GM21737 (cell line): ENCODE measurements at regions not wholly inside any gene's neighbourhood (a gene's known extent, or its start where the extent isn't known, plus 50 kb on each side); places are given as distances from the start of the nearest gene placed in this dataset.

Source experiments
- ATAC-seq: cut with Tn5 transposase; IDR thresholded peaks from one replicate; pipeline ENCODE4 v1.9.1; 2021; ENCODE audit warnings: mild to moderate bottlenecking, moderate library complexity; ENCODE audit not compliant: unreplicated experiment

- ATAC-seq: no peak
These were observed 329.3 kb upstream of the TNP1 start for GRCh38 chr2:217189131-217189530.

DNA sequence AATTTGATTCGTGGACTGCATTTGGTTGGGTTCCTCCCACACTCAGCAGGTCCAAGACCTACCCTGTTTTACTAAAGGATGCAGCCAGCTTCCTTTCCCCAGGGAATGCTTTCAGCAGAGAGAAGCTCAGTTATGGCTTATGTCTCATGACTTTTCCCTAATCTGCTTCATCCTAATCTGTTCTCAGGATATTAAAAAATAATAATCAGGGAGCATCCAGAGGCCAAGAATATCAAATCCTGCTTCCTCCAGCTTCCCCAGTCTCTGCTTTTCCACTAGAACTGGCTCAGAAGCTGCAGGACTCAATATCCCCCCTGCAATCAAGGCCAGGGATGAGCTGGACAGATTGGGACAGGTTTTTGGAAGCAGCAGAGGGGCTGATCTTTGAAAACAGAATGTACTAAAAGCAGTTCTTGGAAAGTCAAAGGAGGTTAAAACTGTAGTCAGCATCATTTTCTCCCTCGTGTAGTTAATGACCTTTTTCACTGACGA, 326.9 kb upstream of the TNP1 start:
- no peak for ATAC-seq

- no peak for ATAC-seq
These were observed 326.3 kb upstream of the TNP1 start for GRCh38 chr2:217186152-217186551.

- no peak for ATAC-seq
These were observed 325.6 kb upstream of the TNP1 start for GRCh38 chr2:217185265-217185995.

DNA sequence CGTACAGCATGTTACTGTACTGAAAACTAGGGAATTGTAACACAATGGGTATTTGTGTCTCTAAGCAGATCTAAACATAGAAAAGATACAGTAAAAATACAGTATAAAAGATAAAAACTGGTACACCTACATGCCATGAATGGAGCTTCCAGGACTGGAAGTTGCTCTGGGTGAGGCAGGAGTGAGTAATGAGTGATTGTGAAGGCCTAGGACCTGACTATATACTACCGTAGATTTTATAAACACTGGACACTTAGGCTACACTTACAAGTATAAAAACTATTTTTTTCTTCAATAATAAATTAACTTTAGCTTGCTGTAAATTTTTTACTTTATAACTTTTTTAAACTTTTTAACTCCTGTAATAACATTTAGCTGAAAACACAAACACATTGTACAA, 324.4 kb upstream of the TNP1 start:
- no peak for ATAC-seq

DNA sequence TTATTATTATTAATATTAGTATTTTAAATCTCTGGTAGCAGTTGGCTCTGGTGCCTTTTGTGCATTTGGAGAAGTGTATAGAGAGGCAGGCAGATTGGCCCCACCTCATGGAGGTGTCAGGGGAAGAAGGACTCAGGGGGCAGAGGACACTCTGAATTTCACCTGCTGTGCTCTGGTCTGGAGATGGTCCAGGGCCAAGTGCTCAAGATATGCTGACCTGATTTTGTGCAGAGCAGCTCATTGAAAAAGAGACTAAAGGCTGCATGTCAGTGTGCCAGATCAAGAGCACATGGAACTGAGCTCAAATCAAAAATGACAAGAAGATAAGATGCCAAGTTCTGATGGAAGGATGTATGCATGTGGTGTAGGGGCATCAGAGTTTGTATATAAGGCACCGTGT, 323.6 kb upstream of the TNP1 start:
- no peak for ATAC-seq

DNA sequence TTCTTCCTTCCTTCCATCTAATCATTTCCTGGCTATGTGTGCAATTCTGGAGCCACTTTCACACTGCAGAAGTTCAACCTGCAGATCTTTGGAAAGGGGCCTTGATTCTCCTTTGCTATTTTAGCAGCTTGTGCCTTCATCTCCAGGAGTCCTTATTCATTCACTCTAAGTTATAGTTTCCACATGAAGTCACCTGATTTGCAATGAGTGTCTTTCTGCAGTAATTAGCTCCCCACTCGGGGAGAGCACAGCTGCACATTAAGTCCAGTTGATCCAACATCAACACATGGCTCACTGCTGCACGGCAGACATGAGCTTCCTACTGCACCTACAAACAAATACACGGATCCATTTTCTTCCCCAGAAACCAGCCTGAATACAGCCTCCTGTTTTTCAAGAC, 323.1 kb upstream of the TNP1 start:
- ATAC-seq: no peak

DNA sequence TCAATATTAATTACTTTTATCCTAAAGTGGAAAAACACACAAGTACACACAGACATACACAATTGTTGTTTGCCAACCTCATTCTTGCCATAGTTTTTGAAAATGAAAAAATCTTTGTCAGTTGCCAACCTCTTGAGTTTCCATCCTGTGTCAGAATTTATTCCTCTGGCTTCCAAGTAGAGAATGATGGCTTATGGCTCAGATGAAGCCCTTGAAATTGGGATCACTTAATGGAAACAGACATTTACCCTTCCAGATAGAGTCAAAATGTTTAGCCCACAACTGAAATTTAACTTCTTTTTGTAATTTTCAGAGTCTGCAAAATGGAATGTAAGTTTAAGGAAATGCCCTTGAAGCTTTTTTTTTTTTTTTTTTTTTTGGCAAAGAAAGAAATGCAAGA, 321.6 kb upstream of the TNP1 start:
- no peak for ATAC-seq

DNA sequence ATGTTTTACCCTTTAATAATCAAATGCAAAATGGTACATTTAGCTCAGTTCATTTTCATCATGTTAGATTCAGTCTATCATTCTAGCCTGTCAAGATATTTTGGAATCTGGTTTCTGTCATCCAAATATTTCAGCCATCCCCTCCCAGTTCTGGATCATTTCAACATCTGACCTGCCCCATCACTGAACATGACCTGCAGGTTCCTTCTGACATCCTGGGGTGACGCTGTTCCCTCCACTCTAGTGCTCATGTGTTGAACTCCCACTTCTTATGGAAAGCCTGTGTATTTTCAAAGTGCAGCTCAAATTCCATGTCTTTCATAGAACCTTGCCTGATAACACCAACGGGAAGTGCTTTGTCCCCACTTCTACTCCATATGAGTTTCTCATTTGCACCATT, 320.0 kb upstream of the TNP1 start:
- ATAC-seq: no peak

GRCh38 chr2:217178341-217178740, 318.5 kb upstream of the TNP1 start:
- ATAC-seq: no peak

- ATAC-seq: no peak
These were observed 317.9 kb upstream of the TNP1 start for GRCh38 chr2:217177720-217178119.

- ATAC-seq: no peak
These were observed 312.0 kb upstream of the TNP1 start for GRCh38 chr2:217171874-217172273.

- ATAC-seq: no peak
These were observed 308.6 kb upstream of the TNP1 start for GRCh38 chr2:217168496-217168895.

GRCh38 chr2:217167531-217167930, 307.7 kb upstream of the TNP1 start:
- ATAC-seq: no peak

DNA sequence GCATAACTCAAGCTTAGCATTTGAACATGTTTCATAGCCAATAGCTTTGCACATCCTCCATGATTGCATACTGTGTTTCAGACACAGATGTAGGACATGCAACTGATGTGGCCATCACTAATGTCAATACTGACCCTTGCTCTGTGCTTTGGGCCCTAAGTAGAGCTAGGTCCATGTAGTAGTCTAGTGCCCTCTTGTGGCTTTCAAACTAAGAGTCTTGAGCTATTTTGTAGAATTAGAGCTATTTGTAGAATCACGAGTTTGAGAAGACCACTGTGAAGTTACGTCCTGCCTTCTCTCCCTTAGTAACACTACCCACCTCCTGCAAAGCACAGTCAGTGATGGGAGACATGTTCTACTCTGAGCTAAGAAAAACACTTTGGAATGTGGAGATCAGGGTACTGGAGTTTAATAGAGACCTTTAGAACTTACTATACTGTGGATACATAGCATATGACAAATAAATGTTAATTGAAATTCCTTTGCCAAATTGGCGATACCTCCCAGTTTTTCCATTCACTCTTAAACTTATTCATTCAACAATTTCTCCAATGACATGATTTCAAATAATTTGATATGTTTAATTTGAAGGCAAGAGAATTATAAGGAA, 306.5 kb upstream of the TNP1 start:
- no peak for ATAC-seq

- ATAC-seq: no peak
These were observed 305.7 kb upstream of the TNP1 start for GRCh38 chr2:217165547-217165946.

- no peak for ATAC-seq
These were observed 304.1 kb upstream of the TNP1 start for GRCh38 chr2:217163987-217164386.

GRCh38 chr2:217162533-217162932, 302.7 kb upstream of the TNP1 start:
- ATAC-seq: no peak

DNA sequence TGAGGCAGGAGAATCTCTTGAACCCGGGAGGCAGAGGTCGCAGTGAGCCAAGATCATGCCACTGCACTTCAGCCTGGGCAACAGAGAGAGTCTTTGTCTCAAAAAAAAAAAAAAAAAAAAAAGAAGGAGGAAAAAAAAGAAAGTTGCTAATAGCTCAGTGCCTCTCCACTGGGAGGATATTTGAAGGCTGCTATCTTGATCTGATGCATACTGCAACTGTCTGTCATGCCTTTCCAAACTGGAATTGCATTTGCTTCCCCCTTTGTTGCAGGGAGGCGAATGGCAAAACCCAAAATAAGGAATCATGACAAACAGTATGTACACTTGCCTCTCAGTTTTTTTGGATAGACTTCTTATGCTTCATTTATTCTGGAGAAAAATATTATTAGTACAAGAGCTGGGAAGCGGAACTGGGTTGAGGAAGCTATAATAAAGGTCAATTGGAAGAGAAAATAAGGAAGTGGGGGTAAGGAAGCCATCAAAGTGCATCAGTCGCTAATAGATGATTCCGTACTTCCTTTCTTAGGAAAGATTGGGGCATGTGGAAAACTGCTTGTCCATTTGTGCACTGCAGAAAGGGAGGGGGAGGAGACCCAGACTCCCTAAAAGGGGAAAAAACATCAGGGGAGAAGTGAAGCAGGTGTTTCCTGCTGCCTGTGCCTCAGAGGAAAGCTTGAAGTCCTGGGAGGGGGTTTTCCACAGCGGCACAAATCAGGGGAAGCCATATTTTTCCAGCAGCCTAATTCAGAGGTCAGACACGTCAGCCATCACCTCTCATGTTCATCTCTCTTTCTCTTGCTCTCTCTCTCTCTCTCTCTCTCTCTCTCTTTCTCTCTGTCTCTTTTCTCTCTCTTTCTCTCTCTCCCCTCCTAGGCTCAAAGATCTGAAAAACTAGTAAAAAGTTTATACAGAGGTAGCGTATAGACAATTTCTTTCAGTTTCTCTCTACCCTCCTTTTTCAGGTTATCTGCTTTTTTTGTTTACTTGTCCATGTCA, 301.4 kb upstream of the TNP1 start:
- no peak for ATAC-seq

GRCh38 chr2:217160103-217160743, 300.4 kb upstream of the TNP1 start:
- ATAC-seq: no peak

- no peak for ATAC-seq
These were observed 299.1 kb upstream of the TNP1 start for GRCh38 chr2:217158928-217159327.
